A673 (cell line): ENCODE measurements at regions not wholly inside any gene's neighbourhood (a gene's known extent, or its start where the extent isn't known, plus 50 kb on each side); places are given as distances from the start of the nearest gene placed in this dataset.

Experiments used
- BruUV-seq: library from RNA; stranded (reverse); fragments of 400-500 nt; replicated peaks from 2 replicates; lab custom pipeline; 2021; lab: Mats Ljungman, UMichigan
- CTCF ChIA-PET: fragments of 300-600 bp; sonication (Branson Sonifier 250); formaldehyde crosslinking; loops from one replicate; lab custom pipeline; 2022; ENCODE audit warnings: antibody characterized with exemption; lab: Charles Lee
- POLR2A ChIA-PET: fragments of 300-600 bp; sonication (Branson Sonifier 250); formaldehyde crosslinking; loops from one replicate; lab custom pipeline; 2022; ENCODE audit warnings: antibody characterized with exemption; ENCODE audit not compliant: low non-redundant PET; lab: Charles Lee
- DNase-seq: peaks from one replicate; pipeline ENCODE4 v3.0.0-alpha.2; 2015; ENCODE audit warnings: low spot score
- H3K27ac ChIP-seq: fragments of 200-600 bp; sonication (generic); 2 replicates; pipeline ENCODE4 v1.5.1; 2016; ENCODE audit warnings: mixed run types, low read depth, mild to moderate bottlenecking, mixed read lengths, antibody characterized with exemption, low read length; ENCODE audit not compliant: poor library complexity, severe bottlenecking
- H3K27me3 ChIP-seq: fragments of 200-600 bp; sonication (generic); replicated peaks from 2 replicates; pipeline ENCODE4 v1.6.1; 2017; ENCODE audit warnings: mixed run types, low read depth, mild to moderate bottlenecking, mixed read lengths, antibody characterized with exemption, low read length; ENCODE audit not compliant: insufficient read depth, poor library complexity
- H3K36me3 ChIP-seq: fragments of 200-600 bp; sonication (generic); 2 replicates; pipeline ENCODE4 v1.6.1; 2016; ENCODE audit warnings: mixed run types, mild to moderate bottlenecking, mixed read lengths, antibody characterized with exemption, low read length; ENCODE audit not compliant: insufficient read depth, poor library complexity, severe bottlenecking
- H3K4me1 ChIP-seq: fragments of 200-600 bp; sonication (generic); 2 replicates; pipeline ENCODE4 v1.6.1; 2017; ENCODE audit warnings: mixed run types, mild to moderate bottlenecking, mixed read lengths, antibody characterized with exemption, low read length; ENCODE audit not compliant: insufficient read depth, poor library complexity, severe bottlenecking
- H3K4me3 ChIP-seq: fragments of 200-600 bp; sonication (generic); 2 replicates; pipeline ENCODE4 v1.5.1; 2016; ENCODE audit warnings: low read depth, mixed run types, mild to moderate bottlenecking, mixed read lengths, low read length; ENCODE audit not compliant: poor library complexity, severe bottlenecking
- H3K9me3 ChIP-seq: fragments of 200-600 bp; sonication (generic); 2 replicates; pipeline ENCODE4 v1.6.1; 2016; ENCODE audit warnings: mixed run types, low read depth, mild to moderate bottlenecking, mixed read lengths, antibody characterized with exemption, low read length; ENCODE audit not compliant: poor library complexity, severe bottlenecking
- EZH2 ChIP-seq: fragments of 200-600 bp; sonication (generic); IDR thresholded peaks from 2 replicates; pipeline ENCODE4 v1.6.1; 2017; ENCODE audit warnings: borderline replicate concordance, low read depth, mild to moderate bottlenecking, mixed read lengths, antibody characterized with exemption, low read length; ENCODE audit not compliant: poor library complexity, severe bottlenecking
- intact Hi-C: fragments of 100-400 bp; cut with micrococcal nuclease; formaldehyde crosslinking; loops from one replicate; pipeline ENCODE4 v1.10.0; 2022; ENCODE audit not compliant: unreplicated experiment
- TF ChIP-seq, protein P1 (sequence below): fragments of 300-800, 200-600 bp; sonication (generic); conservative IDR thresholded peaks from 2 replicates; pipeline ENCODE4 v1.5.1; 2017; ENCODE audit warnings: low read depth, mild to moderate bottlenecking, antibody characterized with exemption, low read length, moderate library complexity, mixed read lengths

DNA sequence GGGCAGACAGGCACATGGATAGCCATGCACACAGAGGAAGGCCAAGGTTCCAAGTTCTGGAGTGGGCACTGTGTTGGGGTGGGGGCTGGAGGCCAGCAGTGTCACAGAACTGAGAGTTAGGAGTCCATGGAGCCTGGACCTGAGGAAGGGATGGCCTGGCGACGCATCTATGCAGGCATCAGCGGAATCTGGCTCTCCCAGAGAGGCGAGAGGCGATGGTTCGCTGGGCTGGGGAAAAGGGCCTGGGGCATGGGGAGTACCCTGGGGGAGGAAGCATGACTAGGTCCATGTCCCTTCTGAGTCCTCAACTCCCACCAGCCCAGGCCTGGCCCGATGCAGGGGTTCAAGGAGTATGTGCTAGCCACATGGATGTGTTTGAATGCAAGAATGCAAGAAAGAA lies 192.8 kb upstream of the LINGO1 start:
- H3K4me1 ChIP-seq: peaks cover 27% of the 10 kb centered on the region
- CTCF ChIA-PET: no interaction called here
- DNase-seq: no peak
- no peak for TF ChIP-seq EZH2
- H3K27ac ChIP-seq: no peak overlapping the region
- no peaks in the 10 kb centered on the region for H3K27me3 ChIP-seq
- intact Hi-C loops: no loop called here
- H3K36me3 ChIP-seq: peaks cover 6% of the 10 kb centered on the region
- POLR2A ChIA-PET: no interaction called here
- no TSS peak for BruUV-seq
- H3K4me3 ChIP-seq: no peak overlapping the region
- no peaks in the 10 kb centered on the region for H3K9me3 ChIP-seq

DNA sequence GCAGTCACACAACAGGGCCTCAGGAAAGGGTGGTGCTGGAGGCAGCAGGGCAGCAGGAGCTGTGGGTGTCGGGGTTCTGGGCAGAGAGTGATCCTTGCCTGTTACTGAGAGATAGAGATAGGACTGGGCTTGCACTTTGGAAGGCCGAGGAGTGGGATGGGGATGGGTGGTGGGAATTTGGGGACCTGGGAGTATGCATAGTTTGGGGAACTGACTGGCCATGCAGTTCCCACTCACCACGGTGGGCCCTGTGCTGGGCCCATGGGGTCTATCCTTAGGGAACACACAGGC lies 192.5 kb upstream of the LINGO1 start:
- DNase-seq: no peak
- Histone ChIP-seq H3K27ac (no peak overlapping the region), H3K4me1 (peaks cover 29% of the 10 kb centered on the region), H3K27me3 (no peaks in the 10 kb centered on the region), H3K4me3 (no peak overlapping the region), H3K9me3 (no peaks in the 10 kb centered on the region), H3K36me3 (peaks cover 6% of the 10 kb centered on the region)
- no peak for TF ChIP-seq EZH2
- TF ChIP-seq, protein P1, sequence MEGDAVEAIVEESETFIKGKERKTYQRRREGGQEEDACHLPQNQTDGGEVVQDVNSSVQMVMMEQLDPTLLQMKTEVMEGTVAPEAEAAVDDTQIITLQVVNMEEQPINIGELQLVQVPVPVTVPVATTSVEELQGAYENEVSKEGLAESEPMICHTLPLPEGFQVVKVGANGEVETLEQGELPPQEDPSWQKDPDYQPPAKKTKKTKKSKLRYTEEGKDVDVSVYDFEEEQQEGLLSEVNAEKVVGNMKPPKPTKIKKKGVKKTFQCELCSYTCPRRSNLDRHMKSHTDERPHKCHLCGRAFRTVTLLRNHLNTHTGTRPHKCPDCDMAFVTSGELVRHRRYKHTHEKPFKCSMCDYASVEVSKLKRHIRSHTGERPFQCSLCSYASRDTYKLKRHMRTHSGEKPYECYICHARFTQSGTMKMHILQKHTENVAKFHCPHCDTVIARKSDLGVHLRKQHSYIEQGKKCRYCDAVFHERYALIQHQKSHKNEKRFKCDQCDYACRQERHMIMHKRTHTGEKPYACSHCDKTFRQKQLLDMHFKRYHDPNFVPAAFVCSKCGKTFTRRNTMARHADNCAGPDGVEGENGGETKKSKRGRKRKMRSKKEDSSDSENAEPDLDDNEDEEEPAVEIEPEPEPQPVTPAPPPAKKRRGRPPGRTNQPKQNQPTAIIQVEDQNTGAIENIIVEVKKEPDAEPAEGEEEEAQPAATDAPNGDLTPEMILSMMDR: no peak
- intact Hi-C loops: no loop called here
- no TSS peak for BruUV-seq
- ChIA-PET POLR2A (no interaction called here), CTCF (interaction anchor here (0.6 kb wide), 1 partner anchor 516 kb away, joined by 3 read pairs; no protein-coding TSS in a partner anchor)

DNA sequence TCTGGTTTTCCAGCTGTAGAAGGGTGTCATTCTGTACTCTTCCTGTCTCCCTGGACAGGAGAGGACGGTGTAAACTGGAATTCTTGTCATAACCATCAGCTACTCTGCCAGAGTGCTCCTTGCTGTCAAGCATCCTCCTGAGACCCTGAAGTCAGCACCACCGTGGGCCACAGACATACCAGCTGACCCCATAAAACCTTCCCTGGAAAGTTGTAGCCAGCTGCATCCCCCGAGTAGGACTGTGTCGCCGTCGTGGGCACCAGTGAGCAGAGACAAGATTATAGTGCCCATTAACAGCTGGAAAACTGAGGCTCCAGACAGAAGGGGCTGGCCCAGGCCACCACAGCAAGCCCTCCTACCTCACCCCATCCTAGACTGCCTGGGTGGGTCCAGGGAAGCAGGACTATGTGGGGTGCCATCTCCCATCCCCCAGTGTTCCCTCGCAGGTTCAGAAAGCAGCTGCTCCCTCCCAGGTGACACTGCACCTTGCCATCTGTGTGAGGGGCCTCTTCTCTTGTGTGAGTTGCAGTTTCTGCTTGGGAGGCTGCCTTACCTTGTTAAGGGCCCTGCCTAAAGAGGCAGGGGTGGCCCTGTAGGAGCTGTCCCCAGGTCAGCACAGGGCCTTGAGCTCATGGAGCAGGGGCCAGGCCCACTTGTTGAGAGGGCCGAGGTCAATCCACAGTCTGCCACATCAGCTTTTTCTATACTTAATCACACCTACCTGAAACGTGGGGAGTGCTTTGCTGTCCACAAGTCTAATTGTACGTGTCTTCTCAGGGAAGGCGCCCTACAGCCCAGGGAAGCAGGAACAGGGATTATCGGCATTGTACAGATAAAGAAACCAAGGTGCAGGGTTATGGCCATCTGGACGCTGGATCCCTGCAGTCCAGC lies 191.9 kb upstream of the LINGO1 start:
- DNase-seq: no peak
- TF ChIP-seq, protein P1: no peak
- TF ChIP-seq EZH2: no peak
- POLR2A ChIA-PET: no interaction called here
- Histone ChIP-seq H3K27me3 (no peaks in the 10 kb centered on the region), H3K4me3 (no peak overlapping the region), H3K9me3 (no peaks in the 10 kb centered on the region), H3K36me3 (peaks cover 6% of the 10 kb centered on the region), H3K4me1 (peaks cover 24% of the 10 kb centered on the region), H3K27ac (no peak overlapping the region)
- intact Hi-C loops: loop anchor here (5.0 kb wide), 1 partner anchor 707 kb away; no protein-coding TSS in a partner anchor
- no TSS peak for BruUV-seq
- CTCF ChIA-PET: interaction anchor here (0.6 kb wide), 1 partner anchor 515 kb away, joined by 3 read pairs; no protein-coding TSS in a partner anchor
